Astrocyte of the spinal cord (primary cell): ENCODE measurements at regions not wholly inside any gene's neighbourhood (a gene's known extent, or its start where the extent isn't known, plus 50 kb on each side); places are given as distances from the start of the nearest gene placed in this dataset.

Experiments
- DNase-seq: peaks from one replicate; pipeline ENCODE4 v3.0.0; 2011; ENCODE audit warnings: low read depth, low spot score
- H3K4me3 ChIP-seq: 2 replicates; pipeline ENCODE4 v1.5.1; 2011; ENCODE audit warnings: low read depth, mild to moderate bottlenecking, low read length, moderate library complexity
- in situ Hi-C: cut with HindIII; loops from 2 replicates; pipeline ENCODE4 v1.10.0; 2017; ENCODE audit warnings: low sequenced_read_pairs
- TF ChIP-seq, protein P1 (sequence below): IDR thresholded peaks from 2 replicates; pipeline ENCODE4 v1.5.1; 2012; ENCODE audit warnings: low read depth, mild to moderate bottlenecking, low read length, inconsistent platforms

DNA sequence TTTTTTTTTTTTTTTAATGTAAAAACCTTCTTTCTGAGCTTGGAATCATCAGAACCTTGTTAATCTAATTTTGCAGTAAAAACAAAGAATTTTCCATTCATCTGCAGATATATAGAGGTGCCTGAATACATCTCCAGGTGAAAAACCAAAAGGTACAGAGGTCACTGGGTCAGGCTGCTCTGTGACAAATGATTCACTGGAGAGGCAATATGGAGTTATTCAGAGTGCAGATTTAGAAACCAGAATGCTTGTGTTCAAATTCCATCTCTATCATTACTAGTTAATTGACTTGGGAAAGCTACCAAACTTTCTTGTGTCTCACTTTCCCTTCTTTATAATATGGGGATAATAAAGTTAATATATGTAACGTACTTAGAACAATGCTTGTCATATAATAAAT, 51.5 kb upstream of the C1orf53 start:
- no peak for DNase-seq
- TF ChIP-seq, protein P1, sequence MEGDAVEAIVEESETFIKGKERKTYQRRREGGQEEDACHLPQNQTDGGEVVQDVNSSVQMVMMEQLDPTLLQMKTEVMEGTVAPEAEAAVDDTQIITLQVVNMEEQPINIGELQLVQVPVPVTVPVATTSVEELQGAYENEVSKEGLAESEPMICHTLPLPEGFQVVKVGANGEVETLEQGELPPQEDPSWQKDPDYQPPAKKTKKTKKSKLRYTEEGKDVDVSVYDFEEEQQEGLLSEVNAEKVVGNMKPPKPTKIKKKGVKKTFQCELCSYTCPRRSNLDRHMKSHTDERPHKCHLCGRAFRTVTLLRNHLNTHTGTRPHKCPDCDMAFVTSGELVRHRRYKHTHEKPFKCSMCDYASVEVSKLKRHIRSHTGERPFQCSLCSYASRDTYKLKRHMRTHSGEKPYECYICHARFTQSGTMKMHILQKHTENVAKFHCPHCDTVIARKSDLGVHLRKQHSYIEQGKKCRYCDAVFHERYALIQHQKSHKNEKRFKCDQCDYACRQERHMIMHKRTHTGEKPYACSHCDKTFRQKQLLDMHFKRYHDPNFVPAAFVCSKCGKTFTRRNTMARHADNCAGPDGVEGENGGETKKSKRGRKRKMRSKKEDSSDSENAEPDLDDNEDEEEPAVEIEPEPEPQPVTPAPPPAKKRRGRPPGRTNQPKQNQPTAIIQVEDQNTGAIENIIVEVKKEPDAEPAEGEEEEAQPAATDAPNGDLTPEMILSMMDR, result no peak
- in situ Hi-C loops, result no loop called here
- no peak overlapping the region for H3K4me3 ChIP-seq

DNA sequence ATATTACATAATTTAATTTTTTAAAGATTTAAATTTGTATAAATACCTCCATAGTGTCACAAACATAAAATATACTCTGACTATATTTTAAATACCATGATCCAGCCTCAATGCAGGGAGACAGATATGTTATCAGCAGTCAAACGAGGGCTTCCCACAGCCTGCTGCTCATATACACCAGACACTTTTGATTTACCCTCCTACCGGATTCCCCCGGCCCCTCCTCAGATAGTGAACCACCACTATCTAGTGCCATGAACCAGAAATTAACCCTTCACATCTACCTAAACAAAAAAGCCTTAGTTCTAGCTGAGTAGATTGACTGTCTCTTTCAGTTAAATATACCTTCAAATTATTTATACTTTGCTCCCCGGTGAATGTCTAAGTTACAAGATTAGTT, 52.4 kb upstream of the C1orf53 start:
- TF ChIP-seq, protein P1, result no peak
- H3K4me3 ChIP-seq, result no peak overlapping the region
- in situ Hi-C loops, result no loop called here
- no peak for DNase-seq

DNA sequence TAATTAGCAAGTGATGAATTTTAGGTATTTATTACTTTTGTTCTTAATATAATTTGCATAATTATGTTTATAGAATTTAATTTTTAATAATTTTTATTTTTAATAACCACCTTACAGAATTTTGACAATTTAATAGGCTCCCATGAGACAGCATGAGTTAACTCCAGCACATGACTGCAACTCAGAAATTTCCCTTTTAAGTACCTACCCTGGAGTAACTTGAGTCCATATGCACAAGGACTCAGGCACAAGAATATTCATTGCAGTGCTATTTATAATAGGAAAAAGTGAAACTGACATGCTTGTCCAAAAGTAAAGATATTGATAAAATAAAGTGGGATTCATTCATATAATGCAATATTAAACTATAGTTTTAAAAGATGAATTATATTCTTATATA, 54.1 kb upstream of the C1orf53 start:
- in situ Hi-C loops, result no loop called here
- no peak overlapping the region for H3K4me3 ChIP-seq
- TF ChIP-seq, protein P1, result no peak

DNA sequence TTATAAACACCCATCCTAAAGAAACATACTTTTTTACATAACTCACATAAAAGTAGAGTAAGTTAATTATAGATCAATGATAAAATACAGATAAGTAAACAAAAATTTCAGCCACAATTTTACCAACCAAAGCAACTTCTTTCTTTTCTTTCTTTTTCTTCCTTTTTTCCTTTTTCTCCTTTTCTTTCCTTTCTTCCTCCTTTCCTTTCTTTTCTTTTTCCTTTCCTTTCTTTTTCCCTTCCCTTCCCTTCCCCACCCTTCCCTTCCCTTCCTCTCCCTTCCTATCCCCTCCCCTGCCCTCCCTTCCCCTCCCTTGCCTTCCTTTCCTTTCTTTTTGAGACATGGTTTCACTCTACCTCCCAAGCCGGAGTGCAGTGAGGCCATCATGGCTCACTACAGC, 56.5 kb upstream of the C1orf53 start:
- DNase-seq, result no peak
- no peak overlapping the region for H3K4me3 ChIP-seq
- in situ Hi-C loops, result no loop called here
- TF ChIP-seq, protein P1, result no peak

More for the DNA sequence above, 54.1 kb upstream of the C1orf53 start:
- DNase-seq, result no peak

DNA sequence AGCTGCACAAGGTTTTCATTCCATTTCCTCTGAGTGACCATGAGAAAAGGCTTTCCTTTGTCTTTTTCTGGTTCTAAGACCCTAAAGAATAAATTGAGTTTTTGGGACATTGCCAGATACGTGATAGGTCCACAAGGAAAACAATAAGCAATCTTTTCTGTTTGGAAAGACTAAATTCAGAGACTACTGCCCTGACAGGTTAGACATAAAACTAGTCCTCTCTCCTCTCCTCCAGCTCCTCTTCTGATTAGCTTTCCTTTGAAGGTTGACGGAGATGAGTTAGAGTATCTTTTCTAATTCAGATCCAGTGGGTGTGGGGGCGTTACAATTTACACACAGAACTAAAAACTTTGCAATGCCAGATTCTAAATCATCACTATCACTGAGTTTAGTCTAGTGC, 57.8 kb upstream of the C1orf53 start:
- no peak overlapping the region for H3K4me3 ChIP-seq
- TF ChIP-seq, protein P1, result no peak
- in situ Hi-C loops, result no loop called here
- no peak for DNase-seq

DNA sequence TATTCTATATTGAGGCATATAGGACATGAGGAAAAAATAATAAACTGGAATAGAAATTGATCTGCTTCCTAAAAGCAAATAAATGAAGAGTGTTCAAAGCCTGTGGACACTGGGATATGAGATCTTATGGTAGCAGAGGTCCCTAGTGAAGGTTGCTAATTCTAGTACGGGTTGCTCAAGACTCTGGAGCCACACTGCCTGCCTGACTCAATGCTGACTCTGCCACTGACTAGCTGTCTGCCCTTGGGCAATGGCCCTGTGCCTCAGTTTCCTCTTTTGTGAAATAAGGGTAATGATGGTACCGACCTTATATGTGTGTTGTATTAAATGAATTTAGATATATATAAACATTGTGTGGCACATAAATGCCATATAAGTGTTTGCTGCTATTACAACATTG, 59.0 kb upstream of the C1orf53 start:
- no peak for DNase-seq
- in situ Hi-C loops, result no loop called here
- TF ChIP-seq, protein P1, result no peak
- no peak overlapping the region for H3K4me3 ChIP-seq

DNA sequence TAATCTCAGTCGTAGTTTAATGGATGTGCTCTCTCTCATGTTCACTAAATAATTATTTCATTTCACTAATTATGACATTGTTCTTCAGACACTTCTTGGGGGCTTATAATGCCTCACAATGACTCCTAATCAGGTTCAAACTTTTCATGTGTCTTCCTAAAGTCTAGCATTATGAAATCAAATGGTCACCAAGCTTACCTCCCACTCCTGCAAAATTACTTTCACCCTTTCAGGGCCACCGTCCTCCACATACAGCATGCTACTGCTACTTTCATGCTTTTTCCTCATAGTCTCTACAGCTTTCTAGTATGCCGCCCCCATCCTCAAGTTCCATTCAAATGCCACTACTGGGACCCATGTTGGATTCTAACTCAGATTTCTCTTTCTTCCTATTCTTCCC, 59.8 kb upstream of the C1orf53 start:
- H3K4me3 ChIP-seq, result no peak overlapping the region
- in situ Hi-C loops, result no loop called here
- no peak for DNase-seq
- TF ChIP-seq, protein P1, result no peak
